Frontal cortex (tissue), 3 donors: ENCODE measurements at regions not wholly inside any gene's neighbourhood (a gene's known extent, or its start where the extent isn't known, plus 50 kb on each side); places are given as distances from the start of the nearest gene placed in this dataset.

Source experiments
- DNase-seq, 2 donors: peaks; one replicate each; pipeline ENCODE4 v3.0.0; 2012; ENCODE audit warnings: low spot score in 2 of 2
- FAIRE-seq: peaks from 2 replicates; lab custom pipeline; 2012; peaks lifted over from hg19 to GRCh38; lab: Jason Lieb, UNC
- donor health status: control.
- donor health status: control.
- donor health status: control.

DNA sequence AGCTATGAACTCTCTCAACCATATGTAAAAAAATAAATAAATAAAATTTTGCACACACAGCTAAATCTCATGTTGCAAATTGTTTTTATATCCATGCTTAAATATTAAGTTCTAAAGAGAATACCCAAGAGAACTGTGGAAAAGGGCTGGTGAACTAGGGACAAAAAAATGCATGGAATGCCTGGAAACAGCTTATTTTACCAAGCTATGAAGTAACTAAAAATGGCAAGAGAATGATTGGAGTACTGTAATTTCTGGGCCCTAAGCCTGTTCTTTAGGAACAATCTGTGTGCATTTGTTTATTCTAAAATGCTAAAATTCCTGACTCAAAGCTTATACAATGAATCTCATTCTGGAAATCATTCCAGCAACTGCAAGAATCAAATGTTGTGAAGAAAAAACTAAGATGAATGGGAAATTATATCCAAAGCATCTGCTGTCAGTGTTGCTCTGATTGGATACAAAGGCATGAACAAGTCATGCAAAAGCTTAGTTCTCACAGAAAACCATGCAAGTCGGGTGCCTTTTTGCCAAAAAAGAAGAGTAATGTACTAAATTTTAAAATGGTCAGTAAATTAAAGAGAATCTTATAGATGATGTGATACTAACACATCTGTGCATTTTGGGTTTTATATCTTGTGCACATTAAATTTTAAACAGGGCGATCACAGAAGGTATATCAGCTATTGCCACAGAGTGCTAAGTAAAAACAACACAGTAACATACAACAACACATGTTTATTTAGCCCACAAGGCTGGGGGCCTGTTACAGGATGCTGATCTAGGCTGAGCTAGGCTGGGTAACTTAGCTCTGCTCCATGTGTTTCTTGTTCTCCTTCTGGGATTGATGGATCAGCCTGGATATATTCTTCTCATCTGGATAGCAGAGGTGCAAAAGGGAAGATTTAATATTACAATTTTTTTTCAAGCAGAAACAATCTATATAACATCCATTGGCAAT, 453.5 kb upstream of the SEMA3A start:
- FAIRE-seq, result no peak

GRCh38 chr7:84642611-84643010, 448.0 kb upstream of the SEMA3A start:
- no peak for FAIRE-seq
- no peak for DNase-seq

More for the DNA sequence above, 453.5 kb upstream of the SEMA3A start:
- no peak for DNase-seq

GRCh38 chr7:84640637-84641036, 446.0 kb upstream of the SEMA3A start:
- FAIRE-seq (no peak), DNase-seq (no peak)

- DNase-seq (no peak), FAIRE-seq (no peak)
Observed at GRCh38 chr7:84638339-84638697, 443.7 kb upstream of the SEMA3A start.

GRCh38 chr7:84637568-84638338, 443.2 kb upstream of the SEMA3A start:
- no peak for DNase-seq
- no peak for FAIRE-seq

- no peak for FAIRE-seq
- DNase-seq, result no peak
Observed at GRCh38 chr7:84631913-84632312, 437.3 kb upstream of the SEMA3A start.

GRCh38 chr7:84629640-84630318, 435.2 kb upstream of the SEMA3A start:
- DNase-seq (no peak), FAIRE-seq (peak; percentile 92)

- no peak for FAIRE-seq
- DNase-seq, result no peak
Observed at GRCh38 chr7:84629216-84629615, 434.6 kb upstream of the SEMA3A start.

GRCh38 chr7:84627250-84627649, 432.7 kb upstream of the SEMA3A start:
- FAIRE-seq, result no peak
- no peak for DNase-seq

DNA sequence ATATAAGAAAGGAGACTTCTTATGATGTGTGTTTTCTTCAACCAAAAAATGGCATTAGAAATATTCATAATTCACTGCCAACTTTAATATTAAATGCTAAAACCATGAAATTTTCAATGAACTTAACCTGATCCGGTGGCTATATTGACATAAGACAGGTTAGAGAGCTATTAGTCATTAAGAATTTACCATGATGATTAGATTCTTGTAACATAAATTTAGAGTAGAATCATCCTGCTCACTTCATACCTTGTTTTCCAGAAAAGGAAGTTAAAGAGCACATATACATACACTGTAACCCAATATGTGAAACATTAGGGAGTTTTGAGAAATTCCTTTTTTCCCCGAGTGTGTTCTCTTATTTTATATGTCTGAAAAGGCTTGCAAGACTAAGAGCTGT, 430.3 kb upstream of the SEMA3A start:
- FAIRE-seq, result no peak
- no peak for DNase-seq

DNA sequence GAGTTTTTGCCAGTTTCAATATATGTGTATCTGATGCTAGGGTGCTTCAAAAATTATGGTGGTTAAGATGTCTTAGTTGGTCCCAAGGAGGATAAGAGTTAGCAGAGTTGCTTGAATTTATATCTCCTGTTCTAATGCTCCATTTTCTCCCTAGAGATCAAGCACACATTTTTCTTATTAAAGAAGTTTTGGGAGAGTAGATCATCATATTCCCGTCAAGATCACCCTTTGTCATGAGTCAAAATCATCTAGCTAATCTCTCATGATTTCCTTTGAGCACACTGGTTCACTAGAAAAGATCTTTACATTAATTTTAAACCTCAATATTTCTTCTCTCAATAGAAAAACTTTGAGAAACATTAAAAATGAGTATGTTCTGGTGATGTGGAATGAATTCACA, 429.9 kb upstream of the SEMA3A start:
- FAIRE-seq (no peak), DNase-seq (no peak)

DNA sequence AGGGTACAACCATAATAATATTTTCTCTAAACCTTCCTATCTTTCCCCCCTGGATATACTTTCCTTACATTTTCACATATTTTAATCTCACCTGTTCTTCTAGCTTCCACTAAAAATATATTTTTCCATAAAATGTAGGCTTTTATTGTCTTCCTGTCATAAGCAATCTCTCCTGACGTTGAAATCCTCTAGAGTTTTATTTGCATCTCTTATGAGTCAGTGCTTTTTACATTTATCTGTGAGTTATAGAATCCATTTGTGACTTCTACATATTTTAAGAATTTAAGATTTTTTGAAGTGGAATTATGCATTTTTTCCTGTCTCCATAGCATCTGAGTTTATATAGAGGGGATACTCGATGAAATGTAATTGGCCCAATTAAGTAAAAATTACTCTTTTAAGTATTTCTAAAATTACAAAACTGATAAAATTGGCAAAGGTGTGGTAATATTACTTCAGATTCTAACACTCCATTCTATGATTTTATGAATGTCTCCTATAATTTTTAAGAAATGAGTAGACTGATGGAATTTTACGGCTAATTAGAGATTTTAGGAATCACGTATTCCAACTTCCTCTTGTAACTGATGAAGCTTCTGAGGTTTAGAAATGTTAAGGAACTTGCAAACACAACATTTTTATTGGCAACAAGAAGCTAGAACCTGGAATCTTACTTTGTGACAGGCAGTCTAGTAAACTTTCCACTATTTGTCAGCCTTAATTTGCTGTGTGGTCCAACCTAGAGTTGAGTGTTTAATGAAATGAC, 422.9 kb upstream of the SEMA3A start:
- no peak for DNase-seq
- no peak for FAIRE-seq

GRCh38 chr7:84614821-84615501, 420.4 kb upstream of the SEMA3A start:
- DNase-seq (no peak), FAIRE-seq (no peak)

DNA sequence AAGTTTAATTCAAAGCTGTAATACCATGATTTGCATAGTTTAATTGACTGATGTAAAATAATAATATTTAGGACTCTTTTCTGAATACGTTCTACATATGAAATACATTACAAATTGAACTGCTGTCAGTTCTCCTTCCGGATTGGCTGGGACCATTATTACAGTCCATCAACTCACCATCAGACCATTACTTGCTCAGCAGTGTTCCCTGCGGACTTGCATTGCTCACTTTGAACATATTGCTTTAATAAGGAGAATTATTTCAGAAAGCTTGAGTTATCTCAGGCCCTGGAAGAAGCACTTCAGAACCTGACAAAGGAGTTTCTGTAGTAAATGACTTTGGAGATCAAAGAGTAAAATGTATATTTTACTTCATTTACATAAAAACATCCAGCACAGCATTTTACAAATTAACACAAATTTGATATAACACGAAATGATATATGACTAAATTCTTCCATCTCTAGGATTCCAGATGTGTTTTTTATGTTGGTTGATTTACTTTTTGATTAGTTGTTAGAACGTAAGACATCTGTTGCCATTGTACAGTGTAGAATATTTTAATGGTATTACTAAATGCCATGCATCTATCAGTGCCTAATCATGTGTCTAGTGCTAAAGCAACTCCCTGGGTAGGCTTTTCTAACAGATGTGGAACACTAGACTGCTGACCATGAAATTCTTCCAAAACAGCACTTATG, 418.5 kb upstream of the SEMA3A start:
- no peak for FAIRE-seq
- DNase-seq, result no peak

GRCh38 chr7:84611391-84611790, 416.8 kb upstream of the SEMA3A start:
- no peak for DNase-seq
- FAIRE-seq, result no peak

DNA sequence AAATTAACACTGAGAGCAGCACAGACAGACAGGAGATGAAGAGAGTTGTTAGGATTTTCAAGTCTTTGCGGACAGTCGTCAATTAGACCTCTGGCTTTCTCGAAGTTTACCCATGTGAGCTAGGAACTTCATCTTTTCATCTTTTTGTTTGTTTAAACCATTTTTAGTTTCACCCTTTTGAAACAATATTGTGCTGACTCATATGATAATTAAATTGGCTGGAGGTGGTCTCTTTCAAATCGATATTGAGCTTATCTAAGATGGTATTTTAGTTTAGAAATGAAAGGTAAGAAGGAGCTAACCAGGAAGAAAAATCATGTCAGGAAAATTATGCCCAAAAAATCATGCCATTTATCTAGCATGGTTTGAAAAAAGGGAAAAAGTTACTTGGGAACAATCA, 415.8 kb upstream of the SEMA3A start:
- DNase-seq (no peak), FAIRE-seq (no peak)

GRCh38 chr7:84605301-84605700, 410.7 kb upstream of the SEMA3A start:
- DNase-seq, result no peak
- FAIRE-seq, result no peak

- DNase-seq (no peak), FAIRE-seq (no peak)
Observed at GRCh38 chr7:84603545-84603944, 409.0 kb upstream of the SEMA3A start.

DNA sequence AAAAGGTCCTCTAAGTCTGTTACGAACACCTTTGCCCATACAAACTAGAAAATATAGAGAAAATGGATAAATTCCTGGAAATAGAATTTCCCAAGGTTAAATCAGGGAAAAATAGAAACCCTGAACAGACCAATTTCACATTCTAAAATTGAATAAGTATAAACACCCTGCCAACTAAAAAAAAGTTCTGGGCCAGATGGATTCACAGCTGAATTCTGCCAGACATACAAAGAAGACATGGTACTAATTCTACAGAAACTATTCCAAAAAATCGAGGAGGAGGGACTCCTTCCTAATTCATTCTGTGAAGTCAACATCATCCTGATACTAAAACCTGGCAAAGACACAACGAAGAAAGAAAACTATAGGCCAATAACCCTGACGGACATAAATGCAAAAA, 400.4 kb upstream of the SEMA3A start:
- DNase-seq (no peak), FAIRE-seq (no peak)
